Neural cell (in vitro differentiated cells): ENCODE measurements at regions not wholly inside any gene's neighbourhood (a gene's known extent, or its start where the extent isn't known, plus 50 kb on each side); places are given as distances from the start of the nearest gene placed in this dataset.

Source experiments
- H2AFZ ChIP-seq: fragments of 200-600, 300-800 bp; sonication (generic), shearing (Covaris generic); 2 replicates; pipeline ENCODE4 v1.6.0; 2014; ENCODE audit warnings: low read depth, mild to moderate bottlenecking, antibody characterized with exemption, low read length, moderate library complexity
- H3F3A ChIP-seq: fragments of 200-600 bp; shearing (Covaris generic); 2 replicates; pipeline ENCODE4 v1.6.1; 2016; ENCODE audit warnings: mild to moderate bottlenecking, moderate library complexity, mixed read lengths, antibody characterized with exemption, low read length; ENCODE audit not compliant: insufficient read depth, poor library complexity, severe bottlenecking
- H3K27ac ChIP-seq: fragments of 200-600, 300-800 bp; sonication (generic), shearing (Covaris generic); 2 replicates; pipeline ENCODE4 v1.5.1; 2014; ENCODE audit warnings: mild to moderate bottlenecking, low read length, moderate library complexity
- H3K27me3 ChIP-seq: fragments of 300-800, 200-600 bp; sonication (generic), shearing (Covaris generic); 2 replicates; pipeline ENCODE4 v1.6.0; 2014; ENCODE audit warnings: mild to moderate bottlenecking, low read depth, low read length, moderate library complexity; ENCODE audit not compliant: insufficient read depth
- H3K36me3 ChIP-seq: fragments of 300-800, 200-600 bp; sonication (generic), shearing (Covaris generic); 2 replicates; pipeline ENCODE4 v1.5.1; 2014; ENCODE audit warnings: mild to moderate bottlenecking, antibody characterized with exemption, low read length, moderate library complexity; ENCODE audit not compliant: insufficient read depth
- H3K4me2 ChIP-seq: fragments of 300-800, 200-600 bp; sonication (generic), shearing (Covaris generic); 2 replicates; pipeline ENCODE4 v1.6.0; 2014; ENCODE audit warnings: mild to moderate bottlenecking, low read length
- H3K4me3 ChIP-seq: fragments of 300-800, 200-600 bp; sonication (generic), shearing (Covaris generic); 2 replicates; pipeline ENCODE4 v1.5.1; 2014; ENCODE audit warnings: mild to moderate bottlenecking, low read length, moderate library complexity
- H3K79me2 ChIP-seq: fragments of 200-600 bp; shearing (Covaris generic); replicated peaks from 2 replicates; pipeline ENCODE4 v1.6.0; 2014; ENCODE audit warnings: mild to moderate bottlenecking, low read length, moderate library complexity; ENCODE audit not compliant: insufficient read depth
- H3K9ac ChIP-seq: fragments of 300-800, 200-600 bp; sonication (generic), shearing (Covaris generic); 2 replicates; pipeline ENCODE4 v1.6.1; 2016; ENCODE audit warnings: mild to moderate bottlenecking, low read length, mixed read lengths
- H3K9me2 ChIP-seq: fragments of 200-600 bp; shearing (Covaris generic); 2 replicates; pipeline ENCODE4 v1.6.1; 2016; ENCODE audit warnings: mild to moderate bottlenecking, low read length, mixed read lengths; ENCODE audit not compliant: insufficient read depth
- H3K9me3 ChIP-seq: fragments of 200-600, 300-800 bp; sonication (generic), shearing (Covaris generic); 2 replicates; pipeline ENCODE4 v1.6.1; 2016; ENCODE audit warnings: mild to moderate bottlenecking, mixed run types, low read length, moderate library complexity, mixed read lengths
- H4K20me1 ChIP-seq: fragments of 200-600 bp; shearing (Covaris generic); 2 replicates; pipeline ENCODE4 v1.6.1; 2016; ENCODE audit warnings: mild to moderate bottlenecking, mixed run types; ENCODE audit not compliant: insufficient read depth
- CTCF ChIP-seq: fragments of 450-650 bp; IDR thresholded peaks from 2 replicates; pipeline ENCODE4 v1.5.1; 2014; ENCODE audit warnings: antibody characterized with exemption, mild to moderate bottlenecking, moderate library complexity; ENCODE audit not compliant: poor library complexity, severe bottlenecking
- EP300 ChIP-seq: fragments of 450-650 bp; conservative IDR thresholded peaks from 2 replicates; pipeline ENCODE4 v1.6.1; 2014; ENCODE audit warnings: antibody characterized with exemption, mild to moderate bottlenecking, moderate library complexity; ENCODE audit not compliant: poor library complexity, severe bottlenecking
- EZH2 ChIP-seq: fragments of 200-600, 300-800 bp; shearing (Covaris generic), sonication (generic); IDR thresholded peaks from 2 replicates; pipeline ENCODE4 v1.6.1; 2014; ENCODE audit warnings: antibody characterized with exemption, low read length, borderline replicate concordance, mild to moderate bottlenecking; ENCODE audit not compliant: insufficient read depth, poor library complexity, severe bottlenecking
- MXI1 ChIP-seq: fragments of 450-650 bp; conservative IDR thresholded peaks from 2 replicates; pipeline ENCODE4 v1.6.1; 2014; ENCODE audit warnings: antibody characterized with exemption, mild to moderate bottlenecking; ENCODE audit not compliant: poor library complexity, severe bottlenecking
- POLR2AphosphoS5 ChIP-seq: IDR thresholded peaks from 2 replicates; pipeline ENCODE4 v1.6.1; 2012
- RAD21 ChIP-seq: fragments of 450-650 bp; conservative IDR thresholded peaks from 2 replicates; pipeline ENCODE4 v1.6.1; 2014; ENCODE audit warnings: antibody characterized with exemption, mild to moderate bottlenecking, moderate library complexity
- REST ChIP-seq: IDR thresholded peaks from 2 replicates; pipeline ENCODE4 v1.6.1; 2012; ENCODE audit warnings: borderline replicate concordance
- SMC3 ChIP-seq: fragments of 450-650 bp; conservative IDR thresholded peaks from 2 replicates; pipeline ENCODE4 v1.6.1; 2014; ENCODE audit warnings: antibody characterized with exemption, mild to moderate bottlenecking, moderate library complexity; ENCODE audit not compliant: poor library complexity
- TAF1 ChIP-seq: IDR thresholded peaks from 2 replicates; pipeline ENCODE4 v1.6.1; 2012; ENCODE audit warnings: low read depth

GRCh38 chr14:65301862-65302539 is 110.5 kb upstream of the FUT8 start:
- no peaks in the 10 kb centered on the region for H3K36me3 ChIP-seq
- peak overlapping the region; percentile 0 for H3K27ac ChIP-seq
- no peaks in the 10 kb centered on the region for H3K9me3 ChIP-seq
- no peak overlapping the region for H2AFZ ChIP-seq
- no peak overlapping the region for H3K4me2 ChIP-seq
- no peaks in the 10 kb centered on the region for H3F3A ChIP-seq
- no peaks in the 10 kb centered on the region for H3K27me3 ChIP-seq
- no peak overlapping the region for H3K4me3 ChIP-seq
- TF ChIP-seq SMC3 = no peak
- no peak for TF ChIP-seq TAF1
- no peak for TF ChIP-seq MXI1
- TF ChIP-seq RAD21 = no peak
- TF ChIP-seq POLR2AphosphoS5 = no peak
- TF ChIP-seq EP300 = no peak
- no peak for TF ChIP-seq EZH2
- no peak for TF ChIP-seq CTCF
- H3K79me2 ChIP-seq = no peaks in the 10 kb centered on the region
- H3K9me2 ChIP-seq = no peaks in the 10 kb centered on the region
- no peaks in the 10 kb centered on the region for H4K20me1 ChIP-seq
- H3K9ac ChIP-seq = no peak overlapping the region

- no peaks in the 10 kb centered on the region for H3K79me2 ChIP-seq
- no peaks in the 10 kb centered on the region for H3K36me3 ChIP-seq
- H4K20me1 ChIP-seq = no peaks in the 10 kb centered on the region
- H3K9me3 ChIP-seq = no peaks in the 10 kb centered on the region
- H3K4me3 ChIP-seq = no peak overlapping the region
- peak overlapping the region; percentile 0 for H3K27ac ChIP-seq
- TF ChIP-seq TAF1 (no peak), POLR2AphosphoS5 (no peak), SMC3 (no peak), MXI1 (no peak), RAD21 (no peak), CTCF (no peak), EP300 (no peak), REST (no peak), EZH2 (no peak)
- H3K27me3 ChIP-seq = no peaks in the 10 kb centered on the region
- no peak overlapping the region for H2AFZ ChIP-seq
- no peaks in the 10 kb centered on the region for H3K9me2 ChIP-seq
- no peaks in the 10 kb centered on the region for H3F3A ChIP-seq
- H3K9ac ChIP-seq = no peak overlapping the region
- H3K4me2 ChIP-seq = no peak overlapping the region
Observed at GRCh38 chr14:65302571-65303189, 109.8 kb upstream of the FUT8 start.
